GM21367 (cell line): ENCODE measurements at regions not wholly inside any gene's neighbourhood (a gene's known extent, or its start where the extent isn't known, plus 50 kb on each side); places are given as distances from the start of the nearest gene placed in this dataset.

Experiments
- ATAC-seq: cut with Tn5 transposase; IDR thresholded peaks from one replicate; pipeline ENCODE4 v1.9.1; 2021; ENCODE audit not compliant: unreplicated experiment

GRCh38 chr7:127446842-127447241 lies 54.3 kb upstream of the ZNF800 start:
- no peak for ATAC-seq
